ENCODE measurements at regions not wholly inside any gene's neighbourhood (a gene's known extent, or its start where the extent isn't known, plus 50 kb on each side); places are given as distances from the start of the nearest gene placed in this dataset.

DNA sequence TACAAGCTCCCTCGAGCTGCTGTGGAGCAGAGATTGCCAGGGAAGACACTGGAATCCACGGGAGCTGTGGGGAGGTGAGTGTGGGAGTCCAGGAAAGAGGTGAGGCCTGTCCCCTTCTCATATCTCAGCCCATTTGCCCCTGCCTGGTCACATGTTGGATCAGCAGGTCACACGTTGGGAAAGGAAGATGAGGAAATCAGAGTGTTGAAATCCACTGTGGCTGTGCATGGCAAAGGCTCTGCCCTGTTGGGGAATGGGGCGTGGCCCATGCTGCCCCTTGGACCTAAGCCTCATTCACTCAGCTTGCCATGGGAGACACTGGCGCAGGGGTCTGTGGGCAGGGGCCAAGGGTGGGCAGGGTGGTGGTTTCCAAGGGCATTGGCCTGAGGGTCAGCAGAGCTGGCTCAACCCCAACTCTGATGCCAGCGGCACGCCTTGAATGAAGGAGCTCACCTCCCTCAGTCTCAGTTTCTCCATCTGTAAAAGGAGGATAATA is 85.4 kb upstream of the CPEB4 start:
- TF ChIP-seq, protein P1, sequence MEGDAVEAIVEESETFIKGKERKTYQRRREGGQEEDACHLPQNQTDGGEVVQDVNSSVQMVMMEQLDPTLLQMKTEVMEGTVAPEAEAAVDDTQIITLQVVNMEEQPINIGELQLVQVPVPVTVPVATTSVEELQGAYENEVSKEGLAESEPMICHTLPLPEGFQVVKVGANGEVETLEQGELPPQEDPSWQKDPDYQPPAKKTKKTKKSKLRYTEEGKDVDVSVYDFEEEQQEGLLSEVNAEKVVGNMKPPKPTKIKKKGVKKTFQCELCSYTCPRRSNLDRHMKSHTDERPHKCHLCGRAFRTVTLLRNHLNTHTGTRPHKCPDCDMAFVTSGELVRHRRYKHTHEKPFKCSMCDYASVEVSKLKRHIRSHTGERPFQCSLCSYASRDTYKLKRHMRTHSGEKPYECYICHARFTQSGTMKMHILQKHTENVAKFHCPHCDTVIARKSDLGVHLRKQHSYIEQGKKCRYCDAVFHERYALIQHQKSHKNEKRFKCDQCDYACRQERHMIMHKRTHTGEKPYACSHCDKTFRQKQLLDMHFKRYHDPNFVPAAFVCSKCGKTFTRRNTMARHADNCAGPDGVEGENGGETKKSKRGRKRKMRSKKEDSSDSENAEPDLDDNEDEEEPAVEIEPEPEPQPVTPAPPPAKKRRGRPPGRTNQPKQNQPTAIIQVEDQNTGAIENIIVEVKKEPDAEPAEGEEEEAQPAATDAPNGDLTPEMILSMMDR (IDR thresholded peaks at IDR 0.05; ENCODE audit: insufficient read depth, low read depth, low read length, missing control alignments) = no peak
- no peak overlapping the region for H3K4me3 ChIP-seq (ENCODE audit: low read length)
- peak; percentile 83 for DNase-seq (ENCODE audit: low read depth)

DNA sequence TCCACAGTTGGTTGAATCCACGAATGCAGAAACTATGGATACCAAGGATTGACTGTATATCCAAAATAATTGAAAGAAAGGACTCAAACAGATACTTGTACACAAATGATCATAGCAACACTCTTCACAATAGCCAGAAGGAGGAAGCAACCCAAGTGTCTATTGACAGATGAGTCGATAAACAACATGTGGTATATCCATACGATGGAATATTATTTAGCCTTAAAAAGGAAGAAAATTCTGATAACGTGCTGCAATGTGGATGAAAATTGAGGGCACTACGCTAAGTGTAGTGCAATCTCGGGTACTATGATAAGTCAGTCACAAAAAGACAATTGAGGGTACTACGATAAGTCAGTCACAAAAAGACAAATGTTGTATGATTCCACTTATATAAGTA is 83.6 kb upstream of the CPEB4 start:
- DNase-seq (ENCODE audit: low read depth) = no peak
- TF ChIP-seq, protein P1 (IDR thresholded peaks at IDR 0.05; ENCODE audit: insufficient read depth, low read depth, low read length, missing control alignments) = no peak
- no peak overlapping the region for H3K4me3 ChIP-seq (ENCODE audit: low read length)

DNA sequence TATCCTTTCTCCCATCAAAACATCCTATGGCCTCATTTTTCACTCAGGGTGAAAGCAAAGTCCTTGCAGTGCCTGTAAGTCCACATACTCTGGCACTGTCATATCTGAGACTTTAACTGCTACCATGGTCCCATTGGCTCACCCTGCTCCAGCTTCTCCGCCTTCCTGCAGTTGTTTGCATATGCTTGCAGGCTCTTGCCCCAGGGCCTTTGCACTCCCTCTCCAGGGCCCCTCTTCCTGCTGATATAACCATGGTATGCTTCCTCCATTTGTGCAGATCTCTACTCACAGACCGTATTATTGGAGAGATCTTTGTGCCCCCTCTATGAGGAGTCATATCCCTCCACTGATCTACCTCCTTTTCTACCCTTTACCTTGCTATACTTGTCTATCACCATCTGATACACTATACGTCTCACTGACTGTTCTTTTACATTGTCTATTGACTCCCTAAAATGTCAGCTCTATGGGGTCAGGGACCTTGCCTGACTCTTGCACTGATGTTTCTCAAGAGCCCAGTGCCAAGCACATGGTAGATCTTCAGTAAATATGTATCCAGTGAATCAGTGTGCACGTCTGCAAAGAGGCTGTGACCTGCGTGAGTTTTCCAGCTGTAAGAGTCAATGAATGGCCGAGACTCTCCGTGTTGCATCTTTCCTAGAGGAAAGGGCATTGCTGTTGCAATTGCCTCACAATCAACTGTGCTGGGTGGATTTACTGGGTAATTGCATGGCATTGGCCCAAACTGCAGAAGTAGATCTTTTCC is 81.7 kb upstream of the CPEB4 start:
- H3K4me3 ChIP-seq (ENCODE audit: low read length) = no peak overlapping the region
- TF ChIP-seq, protein P1 (IDR thresholded peaks at IDR 0.05; ENCODE audit: insufficient read depth, low read depth, low read length, missing control alignments) = no peak
- no peak for DNase-seq (ENCODE audit: low read depth)

DNA sequence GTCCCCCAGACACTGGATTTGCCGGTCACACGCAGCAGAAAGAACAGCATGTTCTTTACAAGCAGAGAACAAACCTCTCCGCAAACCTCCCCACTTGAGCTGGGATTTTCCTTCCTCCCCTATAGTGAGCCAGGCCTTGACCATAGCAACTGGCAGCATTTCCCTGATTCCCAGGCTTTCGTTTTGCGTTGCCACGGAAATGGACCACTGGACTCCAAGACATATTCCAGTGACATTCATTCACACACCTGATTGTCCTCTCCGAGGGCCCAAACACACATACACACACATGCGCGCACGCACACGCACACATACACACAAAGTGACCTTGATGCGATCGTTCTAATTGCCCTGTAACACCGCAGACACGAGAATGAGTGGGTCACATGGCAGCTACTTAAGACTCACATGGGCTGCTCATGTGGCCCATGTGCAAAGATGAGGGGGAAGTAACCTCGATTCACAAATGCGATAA is 80.9 kb upstream of the CPEB4 start:
- no peak for DNase-seq (ENCODE audit: low read depth)
- TF ChIP-seq, protein P1 (IDR thresholded peaks at IDR 0.05; ENCODE audit: insufficient read depth, low read depth, low read length, missing control alignments) = no peak
- no peak overlapping the region for H3K4me3 ChIP-seq (ENCODE audit: low read length)

DNA sequence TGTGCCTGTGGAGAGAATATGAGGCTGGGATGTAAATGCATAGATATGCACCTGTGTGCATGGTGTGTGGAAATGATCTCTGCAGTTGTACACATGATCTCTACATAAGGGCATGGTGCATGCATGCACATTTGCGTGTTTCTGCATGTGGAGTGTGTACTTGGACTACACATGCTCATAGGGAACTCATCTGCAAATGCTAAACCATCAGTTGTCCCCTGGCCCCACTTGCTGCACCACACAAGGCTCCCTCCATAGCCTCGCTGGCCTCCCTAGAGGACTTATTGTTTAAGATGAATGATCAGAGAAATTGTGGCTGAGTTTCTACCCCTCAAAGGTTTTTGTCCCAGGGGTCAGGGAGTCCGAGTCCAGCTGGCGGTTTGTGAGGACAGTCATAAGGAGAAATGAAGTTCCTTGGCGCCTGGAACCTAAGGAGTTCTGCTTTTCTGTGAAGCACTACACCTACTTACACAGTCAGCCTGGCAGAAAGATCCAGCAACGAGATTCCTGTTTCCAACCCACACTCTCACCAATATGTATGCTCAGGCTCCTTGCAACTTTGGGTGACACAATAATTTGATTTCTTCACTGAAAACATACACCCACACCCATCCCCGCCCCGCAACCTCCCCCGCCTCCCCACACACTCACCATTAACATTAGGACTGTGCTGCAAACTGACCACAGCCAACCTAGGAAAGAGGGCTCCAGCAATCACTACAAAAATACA is 79.9 kb upstream of the CPEB4 start:
- no peak overlapping the region for H3K4me3 ChIP-seq (ENCODE audit: low read length)
- TF ChIP-seq, protein P1 (IDR thresholded peaks at IDR 0.05; ENCODE audit: insufficient read depth, low read depth, low read length, missing control alignments) = no peak
- no peak for DNase-seq (ENCODE audit: low read depth)

DNA sequence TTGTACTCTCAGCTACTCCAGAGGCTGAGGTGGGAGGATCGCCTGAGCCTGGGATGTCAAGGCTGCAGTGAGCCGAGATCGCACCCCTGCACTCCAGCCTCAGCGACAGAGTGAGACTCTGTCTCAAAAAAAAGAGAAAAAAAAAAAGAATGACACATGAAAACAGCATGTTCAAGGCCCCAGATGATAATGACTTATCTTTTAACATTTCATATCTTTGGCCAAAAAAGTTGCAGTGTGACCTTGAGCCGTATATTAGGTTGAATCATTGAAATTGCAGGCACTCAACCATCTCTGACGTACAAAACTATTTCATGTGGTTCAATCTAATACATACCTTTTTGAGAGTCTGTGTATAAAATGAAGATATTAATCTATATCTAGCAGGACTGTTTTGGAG is 79.1 kb upstream of the CPEB4 start:
- TF ChIP-seq, protein P1 (IDR thresholded peaks at IDR 0.05; ENCODE audit: insufficient read depth, low read depth, low read length, missing control alignments) = no peak
- no peak overlapping the region for H3K4me3 ChIP-seq (ENCODE audit: low read length)
- DNase-seq (ENCODE audit: low read depth) = no peak

All from epithelial cell of esophagus (primary cell).